ENCODE measurements at regions not wholly inside any gene's neighbourhood (a gene's known extent, or its start where the extent isn't known, plus 50 kb on each side); places are given as distances from the start of the nearest gene placed in this dataset.

DNA sequence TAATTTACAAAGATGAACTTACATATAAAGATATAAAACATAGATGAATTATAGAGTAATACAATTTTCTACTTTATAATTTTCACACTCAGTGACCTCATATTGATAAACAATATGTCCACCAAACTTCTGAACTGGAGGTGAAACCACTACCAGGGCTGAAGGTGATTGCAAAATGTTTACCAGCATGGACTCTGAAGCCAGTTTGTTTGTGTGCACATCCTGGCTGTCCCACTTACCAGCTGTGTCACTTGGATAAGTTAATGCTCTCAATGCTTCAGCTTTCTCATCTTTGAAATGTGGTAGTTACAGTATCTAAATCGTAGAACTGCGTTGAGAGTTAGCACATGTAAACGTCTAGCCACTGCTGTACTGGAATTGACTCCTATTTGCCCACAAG lies 392.6 kb downstream of the HNRNPD start:
- H3K4me3 ChIP-seq (ENCODE audit: low read depth, low read length): no peak overlapping the region
- TF ChIP-seq, protein P1, sequence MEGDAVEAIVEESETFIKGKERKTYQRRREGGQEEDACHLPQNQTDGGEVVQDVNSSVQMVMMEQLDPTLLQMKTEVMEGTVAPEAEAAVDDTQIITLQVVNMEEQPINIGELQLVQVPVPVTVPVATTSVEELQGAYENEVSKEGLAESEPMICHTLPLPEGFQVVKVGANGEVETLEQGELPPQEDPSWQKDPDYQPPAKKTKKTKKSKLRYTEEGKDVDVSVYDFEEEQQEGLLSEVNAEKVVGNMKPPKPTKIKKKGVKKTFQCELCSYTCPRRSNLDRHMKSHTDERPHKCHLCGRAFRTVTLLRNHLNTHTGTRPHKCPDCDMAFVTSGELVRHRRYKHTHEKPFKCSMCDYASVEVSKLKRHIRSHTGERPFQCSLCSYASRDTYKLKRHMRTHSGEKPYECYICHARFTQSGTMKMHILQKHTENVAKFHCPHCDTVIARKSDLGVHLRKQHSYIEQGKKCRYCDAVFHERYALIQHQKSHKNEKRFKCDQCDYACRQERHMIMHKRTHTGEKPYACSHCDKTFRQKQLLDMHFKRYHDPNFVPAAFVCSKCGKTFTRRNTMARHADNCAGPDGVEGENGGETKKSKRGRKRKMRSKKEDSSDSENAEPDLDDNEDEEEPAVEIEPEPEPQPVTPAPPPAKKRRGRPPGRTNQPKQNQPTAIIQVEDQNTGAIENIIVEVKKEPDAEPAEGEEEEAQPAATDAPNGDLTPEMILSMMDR (IDR thresholded peaks at IDR 0.05; ENCODE audit: borderline replicate concordance, insufficient read depth, low read depth, low read length): no peak

DNA sequence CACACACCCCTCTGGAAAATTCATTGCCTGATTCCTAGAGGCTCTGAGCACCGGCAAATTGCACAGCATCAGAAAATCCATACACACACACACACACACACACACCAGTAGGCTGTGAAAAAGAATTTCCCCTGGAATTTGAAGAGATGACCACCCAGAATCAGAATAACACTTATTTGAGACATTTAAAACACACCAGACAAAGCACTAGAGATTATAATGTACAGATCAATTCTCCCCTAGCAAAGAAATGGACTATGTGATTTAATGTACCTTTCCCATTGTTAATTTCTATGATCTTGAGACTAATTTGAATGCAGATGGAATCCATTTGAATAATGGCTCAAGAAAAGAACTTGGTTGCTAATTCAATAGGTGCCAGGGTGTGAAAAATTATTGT lies 399.3 kb downstream of the HNRNPD start:
- TF ChIP-seq, protein P1 (IDR thresholded peaks at IDR 0.05; ENCODE audit: borderline replicate concordance, insufficient read depth, low read depth, low read length): no peak
- H3K4me3 ChIP-seq (ENCODE audit: low read depth, low read length): no peak overlapping the region

DNA sequence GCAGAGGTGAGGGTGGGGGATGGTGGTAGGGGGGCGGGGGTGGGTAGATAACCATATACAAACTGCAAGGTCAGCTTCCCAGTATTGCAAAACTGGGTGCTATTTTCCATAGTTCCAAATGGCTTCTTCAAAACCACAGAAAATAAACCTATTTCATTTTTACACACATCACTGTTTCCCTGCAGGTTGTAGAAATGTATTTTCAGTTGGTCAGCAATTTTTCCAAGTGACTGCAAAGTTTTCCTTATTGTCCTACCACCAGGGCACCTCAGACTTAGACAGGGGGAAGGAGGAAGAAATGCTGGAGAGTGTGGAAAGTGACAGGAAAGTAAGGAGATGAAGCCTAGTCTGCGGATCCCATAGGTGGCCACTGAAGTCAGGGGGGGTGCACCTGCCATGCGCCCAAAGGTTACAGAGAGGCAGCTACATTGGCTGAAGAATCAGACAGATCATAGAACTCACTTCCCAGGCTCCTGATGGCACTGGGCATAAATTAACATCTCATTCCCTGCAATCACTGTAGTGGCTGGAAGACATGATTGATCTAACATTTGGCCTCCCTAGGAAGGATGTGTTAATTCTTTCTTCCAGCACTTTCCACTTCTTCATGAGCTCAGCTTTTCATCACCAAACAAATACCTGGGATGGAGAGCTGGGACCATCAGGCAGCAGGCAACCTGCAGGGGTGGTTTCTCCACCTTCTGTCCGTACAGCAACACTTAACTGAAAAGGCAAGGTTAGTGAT lies 402.0 kb downstream of the HNRNPD start:
- TF ChIP-seq, protein P1 (IDR thresholded peaks at IDR 0.05; ENCODE audit: borderline replicate concordance, insufficient read depth, low read depth, low read length): no peak
- no peak overlapping the region for H3K4me3 ChIP-seq (ENCODE audit: low read depth, low read length)

GRCh38 chr4:81971061-81971460 lies 402.7 kb downstream of the HNRNPD start:
- TF ChIP-seq, protein P1 (IDR thresholded peaks at IDR 0.05; ENCODE audit: borderline replicate concordance, insufficient read depth, low read depth, low read length): no peak
- no peak overlapping the region for H3K4me3 ChIP-seq (ENCODE audit: low read depth, low read length)

GRCh38 chr4:81970454-81970853 lies 403.3 kb downstream of the HNRNPD start:
- H3K4me3 ChIP-seq (ENCODE audit: low read depth, low read length): no peak overlapping the region
- TF ChIP-seq, protein P1 (IDR thresholded peaks at IDR 0.05; ENCODE audit: borderline replicate concordance, insufficient read depth, low read depth, low read length): no peak

GRCh38 chr4:81966676-81967075 lies 407.1 kb downstream of the HNRNPD start:
- TF ChIP-seq, protein P1 (IDR thresholded peaks at IDR 0.05; ENCODE audit: borderline replicate concordance, insufficient read depth, low read depth, low read length): no peak

GRCh38 chr4:81965911-81966310 lies 407.9 kb downstream of the HNRNPD start:
- no peak overlapping the region for H3K4me3 ChIP-seq (ENCODE audit: low read depth, low read length)
- TF ChIP-seq, protein P1 (IDR thresholded peaks at IDR 0.05; ENCODE audit: borderline replicate concordance, insufficient read depth, low read depth, low read length): no peak

More at GRCh38 chr4:81966676-81967075, 407.1 kb downstream of the HNRNPD start:
- no peak overlapping the region for H3K4me3 ChIP-seq (ENCODE audit: low read depth, low read length)
